ENCODE measurements at regions not wholly inside any gene's neighbourhood (a gene's known extent, or its start where the extent isn't known, plus 50 kb on each side); places are given as distances from the start of the nearest gene placed in this dataset.

GRCh38 chr2:162934191-162934590 lies 95.6 kb upstream of the KCNH7 start:
- no peak for DNase-seq

DNA sequence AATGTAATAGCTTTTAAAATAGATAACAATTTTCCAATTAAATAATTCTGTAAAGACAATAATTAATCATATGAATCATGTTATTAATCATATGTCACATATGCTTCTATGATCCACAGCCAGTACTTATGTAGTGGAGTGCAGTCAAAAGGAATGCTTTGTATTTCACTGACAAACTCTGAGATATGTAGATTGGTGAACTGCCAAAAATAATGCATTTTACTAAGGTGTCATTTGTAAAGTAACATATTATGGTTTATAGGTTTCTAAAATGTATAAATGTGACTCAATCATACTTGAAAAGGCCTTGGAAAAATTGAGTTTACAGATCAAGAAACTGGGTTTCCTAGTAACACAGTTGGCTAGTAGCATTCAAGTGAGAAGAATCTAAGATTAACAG lies 93.8 kb upstream of the KCNH7 start:
- no peak for DNase-seq

- no peak for DNase-seq
Observed at GRCh38 chr2:162929571-162929970, 91.0 kb upstream of the KCNH7 start.

DNA sequence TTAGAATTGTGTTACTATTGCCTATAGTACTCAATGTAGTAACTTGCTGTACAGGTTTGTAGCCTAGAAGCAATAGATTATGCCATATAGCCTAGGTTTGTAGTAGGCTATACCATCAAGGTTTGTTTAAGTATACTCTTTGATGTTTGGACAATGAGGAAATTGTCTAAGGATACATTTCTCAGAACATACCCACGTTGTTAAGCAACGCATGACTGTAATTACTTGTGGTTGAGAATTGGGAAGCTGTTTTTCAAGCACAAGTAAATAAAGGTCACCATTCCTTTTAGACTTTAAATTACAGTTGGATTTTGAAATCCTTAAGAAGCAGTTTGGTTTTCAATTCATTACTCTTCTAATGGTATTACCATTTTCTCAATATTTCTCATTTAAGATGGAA lies 89.8 kb upstream of the KCNH7 start:
- DNase-seq, result peak; percentile 31 to 35

- no peak for DNase-seq
Observed at GRCh38 chr2:162926907-162927306, 88.3 kb upstream of the KCNH7 start.

GRCh38 chr2:162926501-162926900 lies 87.9 kb upstream of the KCNH7 start:
- no peak for DNase-seq

- DNase-seq, result no peak
Observed at GRCh38 chr2:162925595-162925994, 87.0 kb upstream of the KCNH7 start.

DNA sequence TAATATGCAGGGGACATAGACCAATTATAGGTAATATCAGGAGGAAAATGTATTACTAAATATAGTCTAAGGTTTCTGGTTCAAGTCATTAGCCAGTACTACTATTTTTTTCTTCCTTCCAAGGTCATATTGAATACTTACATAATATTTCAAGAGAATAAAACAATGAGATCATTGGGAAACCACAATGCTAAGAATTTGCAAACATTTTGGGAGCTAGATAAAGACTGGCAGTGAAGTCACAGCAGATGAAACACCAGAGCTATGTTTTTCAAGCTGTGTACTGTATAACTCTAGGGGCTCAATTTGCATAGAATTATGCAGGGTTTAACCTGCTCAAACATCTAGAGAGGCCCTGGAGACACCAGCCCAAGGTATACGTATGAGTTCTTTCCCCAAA lies 80.5 kb upstream of the KCNH7 start:
- no peak for DNase-seq

DNA sequence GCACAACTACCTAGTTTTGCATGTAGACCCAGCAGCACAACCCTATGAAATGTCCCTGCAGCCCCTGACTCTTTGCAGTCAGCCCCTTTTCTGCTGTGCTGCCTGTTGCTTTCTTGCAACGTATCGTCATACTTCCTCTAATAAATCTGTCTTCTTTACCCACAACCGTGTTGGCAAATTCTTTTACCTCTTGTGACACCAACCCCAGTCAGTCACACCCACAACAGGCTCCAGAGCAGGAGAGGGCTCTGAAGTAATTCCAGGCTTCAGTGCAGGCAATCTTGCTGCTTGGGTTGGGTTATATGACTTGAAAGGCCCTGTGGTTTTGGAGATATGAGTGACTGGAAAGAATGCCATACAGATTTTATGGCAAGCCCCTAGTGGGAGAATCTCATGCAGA lies 79.1 kb upstream of the KCNH7 start:
- peak; percentile 23 to 27 for DNase-seq

DNA sequence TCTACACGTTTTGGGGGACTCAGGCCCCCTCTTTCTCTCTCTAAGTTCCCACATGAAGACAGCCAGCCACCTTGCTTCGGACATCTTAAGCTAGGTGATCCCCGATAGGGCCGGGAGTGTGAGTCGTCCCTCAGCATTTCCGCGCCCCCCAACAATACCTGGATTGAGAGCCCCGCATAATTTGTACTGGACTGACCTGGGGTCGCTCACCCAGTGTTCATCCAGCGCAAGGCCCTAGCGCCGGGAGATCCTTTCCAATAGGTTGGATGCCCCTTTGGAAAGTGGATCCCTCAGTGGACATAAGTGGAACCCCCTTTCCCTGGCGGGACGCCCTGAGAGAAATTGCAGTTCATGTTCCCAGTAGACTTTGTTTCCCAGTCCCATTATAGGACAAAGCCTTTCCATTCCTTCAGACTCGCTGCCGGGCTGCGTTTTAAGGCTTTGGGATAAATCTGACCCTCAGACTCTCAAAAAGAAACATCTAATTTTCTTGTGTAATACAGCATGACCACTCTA lies 77.8 kb upstream of the KCNH7 start:
- DNase-seq, result no peak

DNA sequence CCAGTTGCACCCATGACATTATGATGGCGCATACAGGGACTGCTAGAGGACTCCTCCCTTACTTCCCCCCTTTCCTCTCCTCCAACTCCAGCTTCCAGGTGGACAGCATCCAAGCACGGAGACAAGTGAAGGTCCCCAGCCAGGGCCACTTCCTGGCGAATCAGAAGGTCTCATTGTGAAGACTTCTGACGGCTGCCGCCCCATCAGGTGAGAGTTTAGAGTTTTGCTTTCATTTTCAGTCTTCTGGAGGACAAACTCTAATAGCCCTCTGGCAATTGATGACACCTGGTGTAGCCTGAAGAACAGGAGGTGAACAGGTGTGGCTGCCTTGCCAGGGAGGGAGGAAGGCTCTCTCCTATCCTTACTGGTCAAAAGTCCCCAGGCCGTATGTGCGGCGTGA lies 77.3 kb upstream of the KCNH7 start:
- no peak for DNase-seq

GRCh38 chr2:162914161-162914560 lies 75.6 kb upstream of the KCNH7 start:
- no peak for DNase-seq

GRCh38 chr2:162912787-162913186 lies 74.2 kb upstream of the KCNH7 start:
- no peak for DNase-seq

DNA sequence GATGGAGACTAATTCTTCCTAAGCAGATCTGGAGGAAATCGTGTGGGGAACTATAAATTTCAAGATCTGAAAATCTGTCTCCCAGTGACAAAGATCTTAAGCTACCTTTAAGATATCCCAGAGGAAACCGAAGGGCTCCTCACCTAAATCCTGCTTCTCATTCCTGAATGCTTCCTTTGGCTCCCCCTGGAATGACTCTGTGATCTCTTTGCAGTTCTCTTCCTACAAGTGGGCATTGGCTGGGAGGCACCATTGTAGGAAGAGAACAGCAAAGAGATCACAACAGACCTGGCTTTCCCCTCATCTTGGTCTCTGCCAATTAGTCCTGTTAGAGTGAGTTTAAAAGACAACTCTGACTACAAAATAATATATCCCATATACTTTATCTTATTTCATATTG lies 70.0 kb upstream of the KCNH7 start:
- no peak for DNase-seq

DNA sequence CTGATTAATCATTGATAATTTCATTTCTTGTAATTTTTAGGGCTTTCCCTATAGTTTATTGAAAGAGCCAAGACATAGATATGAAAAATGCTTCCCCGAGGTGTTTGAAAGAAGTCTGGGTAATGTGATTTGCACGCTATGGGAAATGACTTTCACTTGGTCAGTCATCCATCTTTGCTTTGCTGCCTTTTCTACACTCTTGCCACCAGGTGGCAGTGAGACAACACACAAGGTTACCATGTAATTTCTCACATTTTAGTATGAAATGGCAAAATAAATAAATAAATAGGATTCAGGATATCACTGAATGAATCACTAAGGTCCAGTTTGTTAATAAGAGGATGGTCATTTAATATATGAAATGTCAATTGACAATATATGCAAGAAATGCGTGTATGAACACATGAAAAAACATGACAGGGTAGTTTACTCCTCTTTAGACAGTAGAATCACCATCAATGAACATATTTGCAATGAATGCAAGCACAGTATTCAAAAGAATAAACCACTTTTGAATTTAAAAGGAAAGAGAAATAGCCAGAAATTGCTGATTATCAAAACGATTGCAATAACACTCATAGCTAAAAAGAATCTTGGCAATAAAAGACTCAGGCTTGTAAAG lies 52.2 kb upstream of the KCNH7 start:
- peak; percentile 35 to 59 for DNase-seq

GRCh38 chr2:162888652-162889051 lies 50.1 kb upstream of the KCNH7 start:
- no peak for DNase-seq
